GM21526 (cell line): ENCODE measurements at regions not wholly inside any gene's neighbourhood (a gene's known extent, or its start where the extent isn't known, plus 50 kb on each side); places are given as distances from the start of the nearest gene placed in this dataset.

Experiments
- ATAC-seq: cut with Tn5 transposase; IDR thresholded peaks from one replicate; pipeline ENCODE4 v1.9.1; 2021; ENCODE audit warnings: moderate library complexity; ENCODE audit not compliant: unreplicated experiment, low FRiP score

DNA sequence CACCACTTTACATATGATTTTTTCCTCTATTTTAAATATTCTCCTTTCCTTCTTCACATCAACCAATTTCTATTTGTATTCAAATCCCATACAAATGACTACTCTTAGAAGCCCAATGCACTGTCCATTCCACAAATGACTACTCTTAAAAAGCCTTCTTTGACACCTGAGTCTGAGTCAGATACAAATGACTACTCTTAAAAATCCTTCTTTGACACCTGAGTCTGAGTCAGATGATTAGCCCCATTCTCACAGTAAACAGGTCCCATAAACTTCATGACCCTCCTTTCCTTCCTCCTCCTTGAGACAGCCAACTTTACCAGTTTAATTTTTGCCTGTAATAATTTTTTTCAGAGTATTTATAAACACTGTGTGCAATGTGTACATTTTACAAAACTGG, 231.3 kb upstream of the USP25 start:
- ATAC-seq, result no peak

DNA sequence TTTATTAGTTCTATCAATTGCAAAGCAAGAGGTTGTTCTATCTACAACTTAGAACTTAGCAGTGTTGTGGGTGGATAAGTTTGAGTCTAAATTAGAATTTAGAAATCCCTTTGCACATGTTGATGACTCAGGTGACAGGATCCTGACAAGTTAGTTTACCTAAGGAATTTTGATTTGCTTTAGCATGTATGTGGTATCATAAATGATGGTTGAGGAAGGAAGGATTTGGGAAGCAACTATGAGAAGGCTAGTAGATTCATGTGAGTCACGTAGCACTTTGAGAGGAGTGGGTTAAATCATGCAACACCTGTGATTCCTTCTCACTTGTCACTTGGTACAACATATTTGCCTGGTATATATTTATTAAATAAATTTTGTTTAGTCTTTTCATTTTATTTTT, 223.7 kb upstream of the USP25 start:
- ATAC-seq, result no peak

DNA sequence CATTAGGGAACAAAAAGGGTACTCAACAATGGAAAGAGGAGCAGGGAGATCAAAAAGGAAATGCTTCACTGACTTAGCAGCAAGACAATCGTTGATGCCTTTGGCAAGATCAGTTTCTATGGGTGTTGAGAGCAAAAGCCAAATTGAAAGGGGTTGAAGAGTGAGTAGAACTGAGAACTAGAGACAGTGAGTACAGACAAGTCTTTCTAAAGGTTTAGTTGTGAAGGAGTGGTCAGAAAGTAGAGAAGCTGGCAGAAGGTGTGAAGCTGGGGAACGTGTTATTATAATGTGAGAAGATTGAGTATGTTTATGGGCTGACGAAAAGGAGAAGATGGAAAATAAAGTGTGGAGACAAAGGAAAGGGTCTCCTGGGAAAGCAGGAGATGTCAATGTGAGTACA, 221.2 kb upstream of the USP25 start:
- ATAC-seq, result no peak

DNA sequence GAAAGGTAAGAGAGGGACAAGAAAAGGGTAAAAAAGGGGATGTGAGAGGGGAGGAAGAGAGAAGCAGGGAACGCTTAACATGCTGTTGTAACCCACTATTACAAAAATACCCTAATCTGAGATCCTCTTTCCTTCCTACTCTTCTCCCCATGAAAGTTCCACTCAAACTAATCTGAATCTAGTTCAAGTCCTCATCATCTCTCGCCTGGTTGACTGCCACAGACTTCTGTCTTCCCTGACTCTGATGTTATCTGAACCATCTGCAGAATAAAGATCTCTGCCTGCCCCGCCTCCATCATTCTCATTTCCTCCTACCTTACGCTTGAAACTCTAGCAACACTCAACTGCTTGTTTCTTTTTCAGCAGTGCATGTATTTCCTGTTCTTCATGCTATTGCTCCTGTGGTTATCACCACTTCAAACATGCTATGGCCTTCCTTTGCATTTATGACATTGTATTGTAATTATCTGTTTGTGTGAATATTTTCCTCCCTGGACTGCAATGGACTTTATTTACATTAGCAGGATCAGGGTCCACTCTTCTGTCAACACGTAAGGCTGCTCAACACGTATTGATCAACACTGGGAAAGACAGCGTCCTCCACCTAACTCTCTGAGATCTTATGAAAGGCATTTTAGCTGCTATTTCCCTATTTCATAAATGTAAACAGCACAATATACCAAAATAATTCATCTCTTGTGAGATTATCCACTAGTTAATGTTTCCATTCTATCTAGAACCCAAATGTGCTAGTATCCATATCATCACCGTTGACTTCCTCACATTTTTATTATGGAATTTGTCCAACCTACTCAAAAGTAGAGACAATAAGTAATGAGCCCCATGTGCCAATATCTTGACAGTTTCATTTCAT, 215.5 kb upstream of the USP25 start:
- ATAC-seq, result peak; percentile 98

DNA sequence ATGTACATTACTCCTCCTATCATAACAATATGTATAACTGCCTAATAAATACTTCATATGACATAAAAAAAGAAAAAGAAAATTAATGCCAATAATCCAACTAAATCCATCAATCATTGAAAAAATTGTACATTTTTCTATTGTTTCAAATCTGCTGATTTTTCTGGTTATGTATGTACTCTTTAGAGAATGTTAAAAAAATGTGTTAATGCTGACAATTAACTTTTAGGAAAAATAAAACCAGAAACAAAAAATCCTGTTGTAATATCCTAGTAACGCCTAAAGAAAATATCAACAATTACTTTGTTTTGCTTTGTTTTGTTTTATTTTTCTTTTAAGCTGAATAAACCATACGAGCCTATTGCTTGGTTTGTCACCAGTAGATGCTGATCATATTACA, 213.9 kb upstream of the USP25 start:
- no peak for ATAC-seq

DNA sequence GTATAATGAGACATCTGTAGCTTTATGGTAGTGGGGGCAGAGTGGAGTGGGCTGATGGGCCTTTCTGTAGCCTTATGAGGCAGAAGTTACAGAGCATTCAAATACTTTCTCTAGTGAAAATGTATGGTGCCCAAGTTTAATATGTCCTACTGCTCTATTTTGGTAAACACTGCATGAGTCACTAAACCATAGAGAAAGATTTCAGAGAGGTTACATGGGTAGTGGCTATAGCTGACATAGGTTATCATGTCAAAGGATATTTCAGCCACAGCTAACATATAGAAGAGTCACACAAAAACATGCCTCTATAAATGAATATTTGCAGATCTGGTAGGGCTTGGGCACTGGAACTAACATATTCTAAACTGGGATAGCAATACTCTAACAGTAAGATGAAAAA, 212.4 kb upstream of the USP25 start:
- ATAC-seq, result no peak

DNA sequence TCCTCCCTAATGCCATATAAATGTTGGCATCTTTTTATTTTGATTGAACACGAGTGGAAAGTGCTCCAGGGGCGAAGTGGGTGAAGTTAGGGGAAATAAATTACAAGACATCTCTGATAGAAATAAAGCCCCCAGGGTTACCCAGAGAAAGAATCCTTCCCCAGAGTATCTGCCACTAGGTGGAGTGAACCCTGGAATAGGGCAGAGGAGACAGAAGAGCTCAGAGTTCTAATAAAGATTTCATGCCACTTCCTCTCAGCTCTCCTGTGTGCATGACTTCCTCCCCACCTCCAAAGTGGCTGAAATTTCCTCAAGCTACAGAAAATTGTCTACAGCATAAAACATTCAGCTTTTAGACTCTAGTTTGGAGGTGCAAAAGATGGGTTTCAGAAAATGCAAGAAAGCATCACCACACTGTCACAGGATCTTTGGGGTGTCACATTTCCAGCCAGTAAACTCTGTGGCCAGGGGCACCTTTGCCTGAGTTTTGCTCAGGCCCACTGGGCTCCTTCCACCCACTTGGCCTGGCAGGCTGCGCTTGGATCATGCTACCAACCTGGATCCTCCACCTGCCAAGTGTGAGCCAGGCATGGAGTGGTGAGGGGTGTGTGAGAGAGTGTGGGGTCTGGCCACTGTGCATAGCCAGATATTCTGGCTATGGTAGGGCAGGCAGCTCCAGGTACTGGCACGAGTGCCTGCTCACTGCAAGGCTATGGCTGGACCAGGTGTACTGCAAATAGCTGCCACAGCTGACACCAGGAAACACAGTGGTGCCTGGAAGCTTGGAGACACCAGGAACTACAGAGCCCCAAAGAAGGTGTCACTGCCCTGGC, 208.8 kb upstream of the USP25 start:
- no peak for ATAC-seq

DNA sequence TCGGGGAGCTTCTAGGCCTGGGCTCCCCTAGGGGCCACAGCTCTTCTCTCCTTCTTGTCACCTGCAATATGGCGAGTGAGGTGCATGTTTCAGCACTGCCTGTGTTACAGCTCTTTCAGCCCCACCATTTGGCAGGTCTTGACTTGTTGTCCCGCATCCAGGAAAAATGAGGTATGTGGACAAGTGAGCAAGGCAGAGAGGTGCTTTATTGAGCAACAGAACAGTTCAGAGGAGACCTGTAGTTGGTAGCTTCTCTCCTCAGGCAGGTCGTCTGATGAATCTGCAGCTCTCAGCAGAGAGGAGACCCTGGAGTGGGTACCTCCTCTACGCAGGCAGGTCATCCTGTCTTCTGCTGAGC, 208.2 kb upstream of the USP25 start:
- no peak for ATAC-seq

DNA sequence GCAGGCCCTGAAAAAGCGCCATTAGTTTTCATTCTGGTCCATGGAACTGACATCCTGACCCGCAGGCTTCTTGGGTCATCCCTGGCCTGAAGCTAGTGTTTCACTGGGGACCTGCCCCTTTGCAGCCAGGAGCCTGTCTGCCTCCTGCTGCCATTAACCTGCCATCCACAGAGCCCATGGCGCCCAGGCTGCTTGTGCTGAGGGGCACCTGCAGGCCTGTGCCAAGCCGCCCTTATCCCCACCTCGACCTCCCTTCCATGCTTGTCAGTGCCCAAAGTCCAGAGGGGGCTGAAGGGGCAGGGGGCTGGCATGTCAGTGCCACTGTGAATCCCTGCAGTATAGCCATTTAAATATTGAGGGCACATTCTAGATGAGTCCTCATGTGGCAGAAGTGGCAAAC, 207.6 kb upstream of the USP25 start:
- ATAC-seq, result no peak

DNA sequence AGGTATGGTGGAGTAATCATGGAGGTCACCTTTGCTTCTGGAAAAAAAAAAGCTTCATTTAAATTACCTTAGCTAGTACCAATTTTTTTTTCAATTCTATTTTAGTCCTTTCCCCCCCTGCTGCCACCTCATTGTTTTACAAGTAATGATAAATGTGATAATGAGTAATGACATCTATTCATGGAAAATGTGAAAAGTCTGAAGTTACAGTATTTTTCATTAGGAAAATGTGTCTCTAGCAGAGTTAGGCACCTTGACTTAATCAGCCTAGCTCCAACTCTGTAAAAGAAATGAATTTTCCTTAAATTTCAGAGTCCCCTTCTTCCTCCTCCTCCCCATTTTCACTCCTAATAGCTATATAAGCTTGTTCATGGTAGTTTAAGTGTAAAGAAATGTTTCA, 204.9 kb upstream of the USP25 start:
- ATAC-seq, result no peak

DNA sequence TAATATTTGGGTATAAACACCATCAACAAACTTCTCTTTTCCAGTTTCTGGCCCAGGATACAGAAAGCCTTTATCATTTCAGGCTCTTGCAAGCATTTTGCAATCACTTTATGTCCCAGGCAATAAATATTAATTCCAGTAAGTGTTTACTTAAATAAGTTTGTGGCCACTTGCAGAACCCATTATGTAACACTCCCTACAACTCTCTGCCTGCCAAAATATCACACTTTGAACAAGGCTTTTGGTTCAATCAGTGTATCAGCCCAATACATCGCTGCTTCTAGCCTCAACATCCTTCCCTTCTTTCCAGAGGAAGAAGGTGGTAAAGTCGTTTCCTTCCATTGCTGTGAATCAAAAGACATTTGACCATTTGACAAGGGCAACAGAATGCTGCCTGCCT, 203.0 kb upstream of the USP25 start:
- no peak for ATAC-seq

DNA sequence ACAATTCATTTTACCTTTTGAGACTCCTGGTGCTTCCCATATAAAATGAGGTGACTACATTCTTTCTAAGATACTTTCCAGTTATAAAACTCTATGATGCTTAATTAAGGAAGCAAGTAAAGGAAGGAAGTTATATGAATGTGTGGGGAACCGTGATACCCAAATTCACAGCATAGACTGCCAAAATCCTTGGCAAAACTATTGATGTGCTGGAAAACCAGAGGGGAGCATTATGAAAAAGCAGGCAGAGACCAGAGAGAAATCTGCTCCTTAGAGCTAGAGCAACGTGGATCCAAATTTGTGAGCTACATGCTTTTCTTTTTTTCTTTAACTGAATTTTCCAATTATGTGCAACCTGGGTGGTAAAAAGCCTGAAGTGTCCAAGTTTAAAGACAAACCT, 201.4 kb upstream of the USP25 start:
- no peak for ATAC-seq

DNA sequence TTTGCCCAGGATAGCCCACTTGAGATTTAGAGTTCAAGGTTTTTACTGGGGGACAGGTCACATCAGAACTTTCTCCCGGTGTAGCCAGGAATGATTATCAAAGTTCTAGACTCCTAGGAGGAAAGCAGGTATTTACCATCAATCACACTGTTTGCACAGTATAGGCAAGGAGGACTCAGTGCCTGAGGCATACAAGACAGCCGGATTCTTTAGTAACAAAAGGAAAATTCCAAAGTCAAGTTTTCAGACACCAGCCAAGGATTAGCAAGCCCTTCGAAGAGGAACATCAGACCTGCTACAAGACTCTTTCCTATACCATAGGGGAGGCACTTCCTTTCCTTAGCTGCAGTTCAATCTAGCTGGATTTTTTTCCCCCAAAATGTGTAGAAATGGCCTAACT, 197.8 kb upstream of the USP25 start:
- ATAC-seq, result no peak

DNA sequence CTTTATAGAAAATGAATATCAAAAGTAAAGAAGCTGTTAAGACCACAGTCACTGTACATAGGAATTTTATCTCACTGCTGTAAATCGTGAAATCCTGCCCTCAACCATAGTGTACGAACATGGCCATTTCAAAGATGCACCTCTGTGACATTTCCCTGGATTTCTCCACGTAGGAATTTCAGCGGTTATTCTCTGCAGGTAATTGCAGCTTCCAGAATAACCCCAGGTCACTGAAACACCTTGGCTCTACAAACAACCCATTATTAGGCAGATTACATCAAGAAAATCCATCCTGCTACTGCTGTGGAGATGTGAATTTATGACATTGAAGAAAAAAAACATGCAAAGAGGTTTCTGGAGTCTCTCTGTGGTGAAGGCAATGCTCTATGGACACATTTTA, 196.2 kb upstream of the USP25 start:
- no peak for ATAC-seq

DNA sequence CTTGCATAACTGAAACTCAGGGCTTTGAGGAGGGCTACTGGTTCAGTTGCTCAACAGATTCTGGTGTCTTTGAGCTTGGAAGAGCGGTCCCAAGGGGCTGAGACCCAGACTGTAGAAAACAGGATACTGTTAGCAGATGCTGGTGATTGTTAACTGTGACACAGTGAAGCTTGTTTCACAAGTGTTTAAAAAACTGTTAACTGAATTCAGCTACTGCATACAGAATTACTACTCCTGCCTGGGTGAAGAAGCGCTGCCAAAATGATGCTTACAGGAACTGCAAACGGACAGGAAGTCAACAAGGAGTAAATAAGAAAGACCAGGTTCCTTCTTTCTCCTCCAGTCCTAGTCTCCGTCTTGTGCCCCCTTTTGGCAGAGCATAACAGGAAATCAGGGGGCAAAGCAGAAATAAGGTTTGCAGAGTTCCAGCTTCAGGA, 195.3 kb upstream of the USP25 start:
- ATAC-seq, result no peak

DNA sequence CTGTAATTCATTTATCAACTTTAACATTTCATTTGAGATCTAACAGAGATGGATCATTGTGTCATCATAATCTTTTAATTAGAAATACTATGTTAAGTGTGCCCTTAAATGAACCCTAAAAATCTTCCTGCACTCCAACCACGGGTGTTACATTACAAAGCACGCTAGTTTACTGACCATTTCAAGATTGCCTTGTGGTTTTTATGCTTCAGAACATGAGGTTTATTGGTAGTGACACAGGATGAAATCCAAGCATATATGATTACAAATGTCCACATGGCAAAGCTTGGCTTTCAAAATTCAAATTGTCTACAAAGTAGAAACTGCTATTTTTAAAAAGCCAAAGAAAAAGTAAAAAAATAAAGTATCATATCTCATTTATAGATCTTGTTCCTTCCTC, 190.4 kb upstream of the USP25 start:
- ATAC-seq, result no peak

DNA sequence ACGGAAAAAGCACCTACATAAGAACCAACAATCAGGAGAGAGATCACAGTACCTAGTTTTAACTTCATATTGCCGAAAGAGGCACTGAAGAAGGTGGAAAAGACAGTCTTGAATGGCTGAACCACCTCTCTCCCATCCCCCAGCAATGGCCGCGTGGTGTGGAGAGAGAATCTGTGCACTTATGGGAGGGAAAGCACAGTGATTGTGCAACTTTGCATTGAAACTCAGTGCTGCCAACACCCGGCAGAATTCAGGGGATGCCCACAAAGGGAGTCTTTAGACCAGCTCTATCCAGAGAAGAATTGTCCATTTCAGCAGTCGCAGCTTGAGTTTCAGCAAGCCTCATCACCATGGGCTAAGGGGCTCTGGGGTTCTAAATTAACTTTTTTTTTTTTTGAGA, 186.3 kb upstream of the USP25 start:
- ATAC-seq, result no peak

DNA sequence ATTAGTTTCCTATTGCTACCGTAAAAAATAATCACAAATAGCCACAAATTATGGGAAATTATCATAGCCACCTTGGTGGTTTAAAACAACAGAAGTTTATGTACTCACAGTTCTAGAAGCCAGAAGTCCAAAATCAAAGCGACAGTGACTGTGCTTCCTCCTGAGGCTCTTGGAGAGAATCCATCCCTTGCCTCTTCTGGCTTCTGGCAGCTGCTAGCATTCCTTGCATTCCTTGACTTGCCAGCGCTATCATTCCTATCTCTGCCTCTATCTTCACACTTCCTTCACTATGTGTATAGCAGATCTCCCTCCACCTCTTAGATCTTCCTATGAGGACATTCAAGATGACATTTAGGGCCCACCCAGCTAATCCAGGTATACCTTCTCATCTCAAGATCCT, 180.1 kb upstream of the USP25 start:
- ATAC-seq, result no peak

DNA sequence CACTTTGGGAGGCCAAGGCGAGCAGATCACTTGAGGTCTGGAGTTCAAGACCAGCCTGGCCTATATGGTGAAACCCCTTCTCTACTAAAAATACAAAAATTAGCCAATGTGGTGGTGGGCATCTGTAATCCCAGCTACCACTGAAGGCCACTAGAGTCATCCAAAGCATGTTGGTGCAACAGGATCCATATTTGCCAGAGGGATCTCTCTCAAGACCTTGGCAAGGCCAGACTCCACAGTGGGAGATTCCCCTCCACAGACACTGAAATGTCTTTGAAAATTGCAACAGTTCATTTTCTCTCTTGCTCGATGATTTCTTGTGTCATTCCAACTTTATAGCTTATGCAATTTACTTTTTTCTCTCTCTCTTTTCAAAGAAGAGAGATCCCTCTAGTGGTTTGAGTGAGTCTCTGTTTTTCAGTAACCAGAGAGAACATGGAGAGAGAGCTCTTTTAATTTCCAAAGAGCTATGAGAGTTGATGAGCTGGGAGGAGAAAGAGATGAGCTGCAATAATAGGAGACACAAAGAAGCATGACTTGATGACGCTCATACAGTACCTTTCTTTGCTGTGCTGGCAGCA, 176.8 kb upstream of the USP25 start:
- ATAC-seq, result no peak

DNA sequence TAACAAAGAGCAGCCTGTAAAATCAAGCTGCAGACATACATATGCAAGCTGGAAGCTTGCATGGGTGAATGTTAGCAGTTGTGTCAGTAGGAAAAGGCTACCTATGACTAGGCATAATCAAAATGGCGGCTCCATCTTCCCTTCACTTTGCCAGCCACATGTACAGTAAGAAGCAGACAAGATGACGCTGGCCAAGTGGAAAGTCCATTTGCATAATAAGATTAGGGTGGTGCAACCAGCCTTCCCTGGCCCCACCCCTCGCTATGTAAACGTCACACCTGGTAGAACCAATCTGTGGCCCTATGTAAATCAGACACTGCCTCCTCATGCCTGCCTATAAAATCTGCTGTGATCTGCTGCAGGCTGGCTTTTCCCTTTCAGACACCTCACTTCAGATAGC, 171.9 kb upstream of the USP25 start:
- no peak for ATAC-seq

DNA sequence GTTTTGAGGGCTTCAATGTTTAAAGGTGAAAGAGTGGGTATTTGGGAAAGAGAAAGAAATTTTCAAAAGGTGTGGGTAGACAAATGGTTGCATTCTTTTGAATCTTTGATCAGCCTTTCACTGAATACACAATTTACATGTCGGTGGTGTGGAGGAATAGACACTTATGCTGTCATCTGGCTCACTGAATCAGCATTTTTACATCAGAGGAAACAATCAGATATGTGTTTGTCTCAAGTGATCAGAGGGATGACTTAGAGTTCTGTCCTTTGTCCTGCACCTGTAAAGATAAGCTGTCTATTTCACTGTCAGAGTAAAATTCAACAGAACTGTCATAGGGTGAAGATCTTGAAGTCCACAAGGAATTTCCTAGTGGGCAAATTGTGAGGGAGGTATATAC, 170.9 kb upstream of the USP25 start:
- ATAC-seq, result no peak

DNA sequence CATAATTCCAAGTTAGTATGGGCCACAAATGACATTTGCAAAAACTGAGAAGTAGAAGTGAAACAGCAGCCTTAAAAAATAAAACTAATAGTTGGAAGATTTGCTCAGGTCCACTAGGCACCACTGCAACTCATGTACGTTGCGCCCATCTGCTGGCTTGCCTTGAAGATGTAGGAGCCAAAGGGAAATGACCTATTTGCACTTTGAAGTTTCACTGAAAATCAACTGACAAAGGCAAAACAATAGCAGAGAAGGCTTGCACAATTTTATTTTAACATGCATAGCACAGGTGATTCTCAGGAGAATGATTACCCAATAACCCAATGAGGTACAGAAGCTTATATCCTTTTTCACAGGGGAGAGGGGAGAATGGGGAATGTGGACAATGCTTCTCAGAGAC, 170.1 kb upstream of the USP25 start:
- no peak for ATAC-seq
